Stomach smooth muscle (tissue), 2 donors: ENCODE measurements at regions not wholly inside any gene's neighbourhood (a gene's known extent, or its start where the extent isn't known, plus 50 kb on each side); places are given as distances from the start of the nearest gene placed in this dataset.
"Not testable (repeated sequence)": the region's sequence is repeated elsewhere in the genome, so short reads cannot be mapped to it uniquely, and the experiment has no call there.

Source experiments
- H3K27ac ChIP-seq: one replicate; pipeline ENCODE4 v1.7.0; 2013; ENCODE audit warnings: mild to moderate bottlenecking, low read length, inconsistent platforms
- H3K27me3 ChIP-seq, 2 donors: one replicate each; pipeline ENCODE4 v1.7.0; 2013; ENCODE audit warnings: low read length in 2 of 2; ENCODE audit not compliant: insufficient read depth in 2 of 2, control insufficient read depth in 1 of 2
- H3K36me3 ChIP-seq, 2 donors: one replicate each; pipeline ENCODE4 v1.7.0; 2013; ENCODE audit warnings: low read length in 2 of 2; ENCODE audit not compliant: control insufficient read depth in 2 of 2, insufficient read depth in 2 of 2
- H3K4me1 ChIP-seq: one replicate; pipeline ENCODE4 v1.7.0; 2013; ENCODE audit warnings: low read length; ENCODE audit not compliant: control insufficient read depth, insufficient read depth
- H3K4me3 ChIP-seq, 2 donors: one replicate each; pipeline ENCODE4 v1.7.0; 2013; ENCODE audit warnings: low read length in 2 of 2
- H3K9ac ChIP-seq, 2 donors: one replicate each; pipeline ENCODE4 v1.7.0; 2013; ENCODE audit warnings: low read length in 2 of 2, mild to moderate bottlenecking in 1 of 2
- H3K9me3 ChIP-seq, 2 donors: one replicate each; pipeline ENCODE4 v1.7.0; 2013; ENCODE audit warnings: low read length in 2 of 2; ENCODE audit not compliant: control insufficient read depth in 2 of 2
- donor health status: healthy.
- donor health status: Pancreatic carcinoma.

DNA sequence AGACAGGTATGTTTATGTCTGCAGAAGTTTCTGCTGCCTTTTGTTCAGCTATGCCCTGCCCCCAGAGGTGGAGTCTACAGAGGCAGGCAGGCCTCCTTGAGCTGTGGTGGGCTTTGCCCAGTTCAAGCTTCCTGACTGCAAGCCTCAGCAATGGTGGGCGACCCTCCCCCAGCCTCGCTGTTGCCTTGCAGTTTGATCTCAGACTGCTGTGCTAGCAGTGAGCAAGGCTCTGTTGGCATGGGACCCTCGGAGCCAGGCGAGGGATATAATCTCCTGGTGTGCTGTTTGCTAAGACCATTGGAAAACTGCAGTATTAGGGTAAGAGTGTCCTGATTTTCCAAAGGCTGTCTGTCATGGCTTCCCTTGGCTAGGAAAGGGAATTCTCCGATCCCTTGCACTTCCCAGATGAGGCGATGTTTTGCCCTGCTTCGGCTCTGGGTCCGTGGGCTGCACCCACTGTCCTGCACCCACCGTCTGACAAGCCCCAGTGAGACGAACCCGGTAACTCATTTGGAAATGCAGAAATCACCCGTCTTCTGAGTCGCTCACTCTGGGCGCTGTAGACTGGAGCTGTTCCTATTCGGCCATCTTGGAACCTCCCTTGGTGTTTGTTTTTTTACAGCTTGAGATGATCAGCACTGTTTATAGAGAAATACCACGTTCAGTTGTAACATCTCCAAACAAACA lies 2705.5 kb upstream of the PCDH20 start:
- not testable (repeated sequence) for H3K4me1 ChIP-seq, H3K27ac ChIP-seq, H3K4me3 ChIP-seq, H3K9me3 ChIP-seq, H3K9ac ChIP-seq, H3K36me3 ChIP-seq, H3K27me3 ChIP-seq

- Histone ChIP-seq H3K4me1 (no peaks in the 10 kb centered on the region), H3K9me3 (no peaks in the 10 kb centered on the region), H3K36me3 (no peaks in the 10 kb centered on the region), H3K27me3 (no peaks in the 10 kb centered on the region), H3K27ac (no peak overlapping the region), H3K4me3 (no peak overlapping the region), H3K9ac (no peak overlapping the region)
Observed at GRCh38 chr13:64099994-64100393, 2684.3 kb upstream of the PCDH20 start.

DNA sequence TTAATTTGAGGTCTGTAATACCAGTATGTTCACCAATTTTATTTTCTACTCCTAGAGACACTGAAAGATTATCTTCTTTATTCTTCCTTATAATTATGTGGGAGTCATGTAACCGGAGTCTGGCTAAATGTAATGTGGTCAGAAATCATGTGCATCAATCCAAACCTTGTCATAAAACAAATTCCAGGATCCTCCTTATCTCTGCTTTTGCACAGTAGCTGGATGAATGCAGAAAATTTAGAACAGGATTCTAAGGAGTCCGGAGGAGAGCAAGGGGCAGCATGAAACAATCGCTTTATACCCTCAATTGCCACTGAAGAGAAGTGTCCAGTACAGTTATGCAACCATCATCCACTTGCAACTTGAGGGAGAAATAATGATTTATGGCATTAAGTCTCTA lies 2674.7 kb upstream of the PCDH20 start:
- H3K9ac ChIP-seq = no peak overlapping the region
- no peak overlapping the region for H3K4me3 ChIP-seq
- H3K27ac ChIP-seq = no peak overlapping the region
- no peaks in the 10 kb centered on the region for H3K4me1 ChIP-seq
- no peaks in the 10 kb centered on the region for H3K9me3 ChIP-seq
- H3K27me3 ChIP-seq = no peaks in the 10 kb centered on the region
- H3K36me3 ChIP-seq = no peaks in the 10 kb centered on the region

GRCh38 chr13:64088491-64088890 lies 2672.8 kb upstream of the PCDH20 start:
- H3K4me1 ChIP-seq = no peaks in the 10 kb centered on the region
- no peaks in the 10 kb centered on the region for H3K9me3 ChIP-seq
- H3K4me3 ChIP-seq = no peak overlapping the region
- H3K27me3 ChIP-seq = no peaks in the 10 kb centered on the region
- no peaks in the 10 kb centered on the region for H3K36me3 ChIP-seq
- H3K27ac ChIP-seq = no peak overlapping the region
- no peak overlapping the region for H3K9ac ChIP-seq

DNA sequence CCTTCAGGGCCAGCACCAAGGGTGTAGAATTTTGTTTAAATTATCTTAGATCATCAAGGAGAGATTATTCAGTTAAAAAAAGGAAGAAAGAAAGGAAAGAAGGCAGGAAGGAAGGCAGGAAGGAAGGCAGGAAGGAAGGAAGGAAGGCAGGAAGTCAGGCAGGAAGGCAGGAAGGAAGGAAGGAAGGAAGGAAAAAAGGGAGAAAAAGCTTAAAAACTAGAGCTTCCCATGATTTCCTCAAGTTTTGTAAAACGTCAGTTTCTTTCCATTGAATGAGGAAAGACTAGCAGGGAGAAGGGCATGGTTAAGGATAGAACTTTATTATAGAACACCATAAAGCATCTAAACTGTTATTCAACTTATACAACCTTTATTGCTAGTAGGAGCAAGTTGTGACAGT lies 2672.0 kb upstream of the PCDH20 start:
- no peaks in the 10 kb centered on the region for H3K9me3 ChIP-seq
- no peak overlapping the region for H3K9ac ChIP-seq
- H3K4me1 ChIP-seq = no peaks in the 10 kb centered on the region
- H3K27ac ChIP-seq = no peak overlapping the region
- H3K36me3 ChIP-seq = no peaks in the 10 kb centered on the region
- H3K27me3 ChIP-seq = no peaks in the 10 kb centered on the region
- H3K4me3 ChIP-seq = no peak overlapping the region

- Histone ChIP-seq H3K27me3 (no peaks in the 10 kb centered on the region), H3K4me3 (no peak overlapping the region), H3K9me3 (no peaks in the 10 kb centered on the region), H3K36me3 (no peaks in the 10 kb centered on the region), H3K9ac (no peak overlapping the region), H3K4me1 (no peaks in the 10 kb centered on the region), H3K27ac (no peak overlapping the region)
Observed at GRCh38 chr13:64083811-64084210, 2668.2 kb upstream of the PCDH20 start.

GRCh38 chr13:64083396-64083795 lies 2667.7 kb upstream of the PCDH20 start:
- H3K9ac ChIP-seq = no peak overlapping the region
- H3K9me3 ChIP-seq = no peaks in the 10 kb centered on the region
- no peak overlapping the region for H3K27ac ChIP-seq
- H3K4me1 ChIP-seq = no peaks in the 10 kb centered on the region
- no peaks in the 10 kb centered on the region for H3K27me3 ChIP-seq
- no peaks in the 10 kb centered on the region for H3K36me3 ChIP-seq
- H3K4me3 ChIP-seq = no peak overlapping the region

DNA sequence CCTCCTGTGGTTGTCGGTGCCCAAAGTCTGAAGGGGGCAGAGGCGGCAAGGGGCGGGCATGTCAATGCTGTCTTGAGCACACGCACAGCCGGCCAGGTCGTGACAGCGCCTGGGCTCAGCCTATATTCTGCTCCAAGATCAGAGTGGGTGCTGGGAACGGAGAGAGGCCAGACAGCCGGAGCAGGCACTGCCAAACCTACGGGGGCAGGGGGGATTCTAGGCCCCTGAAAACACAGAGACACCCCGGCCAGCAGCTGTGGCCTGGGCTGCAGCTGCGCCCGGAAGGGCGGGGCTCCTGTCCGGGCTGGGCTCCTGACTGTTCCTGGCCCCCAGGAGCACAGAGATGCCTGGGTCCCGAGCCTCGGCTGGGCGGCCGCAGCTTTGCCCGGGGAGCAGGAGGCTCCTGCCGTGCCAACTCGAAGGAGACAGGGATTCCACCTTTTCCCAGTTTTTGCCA lies 2662.9 kb upstream of the PCDH20 start:
- no peaks in the 10 kb centered on the region for H3K27me3 ChIP-seq
- H3K27ac ChIP-seq = no peak overlapping the region
- no peak overlapping the region for H3K9ac ChIP-seq
- no peaks in the 10 kb centered on the region for H3K36me3 ChIP-seq
- H3K4me1 ChIP-seq = no peaks in the 10 kb centered on the region
- H3K4me3 ChIP-seq = no peak overlapping the region
- no peaks in the 10 kb centered on the region for H3K9me3 ChIP-seq

DNA sequence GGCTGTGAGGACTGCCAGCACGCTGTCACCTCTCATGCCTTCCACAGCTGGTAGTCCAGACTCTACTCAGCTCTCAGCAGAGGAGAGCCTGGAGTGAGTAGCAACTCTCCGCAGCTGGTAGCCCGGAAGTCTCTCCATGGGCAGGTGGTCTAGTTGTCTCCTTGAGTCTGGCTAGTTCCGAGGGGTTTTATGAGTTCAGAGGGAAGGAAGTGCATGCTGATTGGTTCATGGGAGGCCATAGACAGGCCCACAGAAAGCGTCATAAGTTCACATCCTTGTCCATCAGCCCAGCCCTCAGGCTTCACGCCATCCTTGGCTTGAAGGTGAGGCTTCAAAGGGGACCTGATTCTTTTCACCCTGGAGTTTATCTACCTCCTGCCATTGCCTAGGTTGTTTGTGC lies 2662.4 kb upstream of the PCDH20 start:
- H3K27me3 ChIP-seq = no peaks in the 10 kb centered on the region
- no peaks in the 10 kb centered on the region for H3K36me3 ChIP-seq
- H3K9ac ChIP-seq = no peak overlapping the region
- no peaks in the 10 kb centered on the region for H3K9me3 ChIP-seq
- H3K4me3 ChIP-seq = no peak overlapping the region
- no peak overlapping the region for H3K27ac ChIP-seq
- H3K4me1 ChIP-seq = no peaks in the 10 kb centered on the region

DNA sequence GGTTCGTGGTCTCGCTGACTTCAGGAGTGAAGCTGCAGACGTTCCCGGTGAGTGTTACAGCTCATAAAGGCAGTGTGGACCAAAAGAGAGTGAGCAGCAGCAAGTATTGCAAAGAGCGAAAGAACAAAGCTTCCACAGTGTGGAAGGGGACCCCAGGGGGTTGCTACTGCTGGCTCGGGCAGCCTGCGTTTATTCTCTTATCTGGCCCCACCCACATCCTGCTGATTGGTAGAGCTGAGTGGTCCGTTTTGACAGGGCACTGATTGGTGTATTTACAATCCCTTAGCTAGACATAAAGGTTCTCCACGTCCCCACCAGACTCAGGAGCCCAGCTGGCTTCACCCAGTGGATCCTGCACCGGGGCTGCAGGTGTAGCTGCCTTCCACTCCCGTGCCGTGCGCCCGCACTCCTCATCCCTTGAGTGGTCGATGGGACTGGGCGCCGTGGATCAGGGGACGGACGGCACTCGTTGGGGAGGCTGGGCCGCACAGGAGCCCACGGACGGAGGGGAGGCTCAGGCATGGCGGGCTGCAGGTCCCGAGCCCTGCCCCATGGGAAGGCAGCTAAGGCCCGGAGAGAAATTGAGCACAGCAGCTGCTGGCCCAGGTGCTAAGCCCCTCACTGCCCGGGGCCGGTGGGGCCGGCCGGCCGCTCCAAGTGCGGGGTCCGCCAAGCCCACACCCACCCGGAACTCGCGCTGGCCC lies 2661.6 kb upstream of the PCDH20 start:
- not testable (repeated sequence) for H3K27ac ChIP-seq, H3K4me1 ChIP-seq, H3K4me3 ChIP-seq, H3K36me3 ChIP-seq, H3K27me3 ChIP-seq, H3K9me3 ChIP-seq, H3K9ac ChIP-seq

- H3K27ac ChIP-seq = no peak overlapping the region
- no peak overlapping the region for H3K9ac ChIP-seq
- no peak overlapping the region for H3K4me3 ChIP-seq
- H3K9me3 ChIP-seq = no peaks in the 10 kb centered on the region
- H3K36me3 ChIP-seq = no peaks in the 10 kb centered on the region
- H3K27me3 ChIP-seq = no peaks in the 10 kb centered on the region
- H3K4me1 ChIP-seq = no peaks in the 10 kb centered on the region
Observed at GRCh38 chr13:64075543-64076271, 2660.1 kb upstream of the PCDH20 start.
